ENCODE measurements at regions not wholly inside any gene's neighbourhood (a gene's known extent, or its start where the extent isn't known, plus 50 kb on each side); places are given as distances from the start of the nearest gene placed in this dataset.

GRCh38 chr4:74625981-74626380, 168.3 kb downstream of the BTC start:
- no peak for ATAC-seq
- TF ChIP-seq PPARA (CRISPR knock-in tag; IDR thresholded peaks at IDR 0.05; ENCODE audit: borderline replicate concordance) (no peak), ZNF70 (CRISPR knock-in tag; IDR thresholded peaks at IDR 0.05) (no peak), OSR1 (CRISPR knock-in tag; IDR thresholded peaks at IDR 0.05) (no peak)

GRCh38 chr4:74627093-74627492, 167.2 kb downstream of the BTC start:
- TF ChIP-seq PPARA (CRISPR knock-in tag; IDR thresholded peaks at IDR 0.05; ENCODE audit: borderline replicate concordance) (no peak), CREB5 (CRISPR knock-in tag; IDR thresholded peaks at IDR 0.05; ENCODE audit: low read depth) (no peak), CSDC2 (CRISPR knock-in tag; IDR thresholded peaks at IDR 0.05) (no peak), RARB (CRISPR knock-in tag; IDR thresholded peaks at IDR 0.05) (no peak), ZNF8 (CRISPR knock-in tag; IDR thresholded peaks at IDR 0.05) (no peak), TSHZ2 (CRISPR knock-in tag; IDR thresholded peaks at IDR 0.05) (no peak), ZNF565 (CRISPR knock-in tag; conservative IDR thresholded peaks at IDR 0.05; ENCODE audit: low read depth) (no peak), GLIS3 (CRISPR knock-in tag; IDR thresholded peaks at IDR 0.05) (no peak), ISL1 (CRISPR knock-in tag; IDR thresholded peaks at IDR 0.05) (no peak), ESRRG (CRISPR knock-in tag; IDR thresholded peaks at IDR 0.05) (no peak), TOX (CRISPR knock-in tag; IDR thresholded peaks at IDR 0.05; ENCODE audit: borderline replicate concordance) (no peak), ARNTL (CRISPR knock-in tag; IDR thresholded peaks at IDR 0.05; ENCODE audit: borderline replicate concordance, low read depth) (no peak), BACH2 (CRISPR knock-in tag; IDR thresholded peaks at IDR 0.05; ENCODE audit: borderline replicate concordance) (no peak), POU6F1 (CRISPR knock-in tag; IDR thresholded peaks at IDR 0.05; ENCODE audit: borderline replicate concordance, low read depth) (no peak), CSRNP3 (CRISPR knock-in tag; IDR thresholded peaks at IDR 0.05) (no peak), ZFP30 (CRISPR knock-in tag; IDR thresholded peaks at IDR 0.05) (no peak), TCF4 (CRISPR knock-in tag; IDR thresholded peaks at IDR 0.05; ENCODE audit: borderline replicate concordance) (no peak), PATZ1 (CRISPR knock-in tag; IDR thresholded peaks at IDR 0.05; ENCODE audit: borderline replicate concordance) (no peak), ZNF70 (CRISPR knock-in tag; IDR thresholded peaks at IDR 0.05) (no peak), OSR1 (CRISPR knock-in tag; IDR thresholded peaks at IDR 0.05) (no peak)
- ATAC-seq = no peak

- ATAC-seq = no peak
- TF ChIP-seq PPARA (CRISPR knock-in tag; IDR thresholded peaks at IDR 0.05; ENCODE audit: borderline replicate concordance) = no peak
- TF ChIP-seq CSDC2 (CRISPR knock-in tag; IDR thresholded peaks at IDR 0.05) = no peak
- TF ChIP-seq CSRNP3 (CRISPR knock-in tag; IDR thresholded peaks at IDR 0.05) = no peak
- TF ChIP-seq POU6F1 (CRISPR knock-in tag; IDR thresholded peaks at IDR 0.05; ENCODE audit: borderline replicate concordance, low read depth) = no peak
- no peak for TF ChIP-seq PATZ1 (CRISPR knock-in tag; IDR thresholded peaks at IDR 0.05; ENCODE audit: borderline replicate concordance)
- TF ChIP-seq OSR1 (CRISPR knock-in tag; IDR thresholded peaks at IDR 0.05) = no peak
- no peak for TF ChIP-seq GLIS3 (CRISPR knock-in tag; IDR thresholded peaks at IDR 0.05)
- TF ChIP-seq ZNF8 (CRISPR knock-in tag; IDR thresholded peaks at IDR 0.05) = no peak
- no peak for TF ChIP-seq BACH2 (CRISPR knock-in tag; IDR thresholded peaks at IDR 0.05; ENCODE audit: borderline replicate concordance)
- no peak for TF ChIP-seq TCF4 (CRISPR knock-in tag; IDR thresholded peaks at IDR 0.05; ENCODE audit: borderline replicate concordance)
- TF ChIP-seq ZFP3 (CRISPR knock-in tag; IDR thresholded peaks at IDR 0.05) = no peak
- TF ChIP-seq TOX (CRISPR knock-in tag; IDR thresholded peaks at IDR 0.05; ENCODE audit: borderline replicate concordance) = no peak
- TF ChIP-seq ZC3H10 (CRISPR knock-in tag; IDR thresholded peaks at IDR 0.05) = no peak
- no peak for TF ChIP-seq ESRRG (CRISPR knock-in tag; IDR thresholded peaks at IDR 0.05)
- no peak for TF ChIP-seq SNAI2 (CRISPR knock-in tag; IDR thresholded peaks at IDR 0.05)
- no peak for TF ChIP-seq ZNF565 (CRISPR knock-in tag; conservative IDR thresholded peaks at IDR 0.05; ENCODE audit: low read depth)
Measured at GRCh38 chr4:74627504-74627903, 166.8 kb downstream of the BTC start.

Data from SK-N-SH treated with all-trans-retinoic acid at 6 μM for 48 hours (cell line).